Activated T-cell treated with anti-CD3 and anti-CD28 coated beads, Interleukin-2, amount 50 U/mL, for 4 hours (primary cell): ENCODE measurements at regions not wholly inside any gene's neighbourhood (a gene's known extent, or its start where the extent isn't known, plus 50 kb on each side); places are given as distances from the start of the nearest gene placed in this dataset.
A peak's percentile ranks its signal among the peaks of the same experiment; 100 is the strongest.
"Not testable (repeated sequence)": the region's sequence is repeated elsewhere in the genome, so short reads cannot be mapped to it uniquely, and the experiment has no call there.

Experiments used
- ATAC-seq, 2 donors: fragments of 200-7000 bp; cut with Tn5 transposase; one replicate each; pipeline ENCODE4 v1.10.0; 2021
- DNase-seq: peaks from one replicate; pipeline ENCODE4 v3.0.0-alpha.2; 2020
- H3K27me3 Mint-ChIP-seq: one replicate; pipeline ENCODE4 v1.8.0; 2021; ENCODE audit warnings: low read depth, mixed read lengths
- H3K36me3 Mint-ChIP-seq: one replicate; pipeline ENCODE4 v1.8.0; 2022; ENCODE audit warnings: mixed read lengths; ENCODE audit not compliant: insufficient read depth
- H3K4me1 Mint-ChIP-seq: one replicate; pipeline ENCODE4 v1.8.0; 2021; ENCODE audit warnings: low read depth, mixed read lengths
- H3K4me3 Mint-ChIP-seq: one replicate; pipeline ENCODE4 v1.8.0; 2021; ENCODE audit warnings: mild to moderate bottlenecking, moderate library complexity, mixed read lengths
- H3K9me3 Mint-ChIP-seq: one replicate; pipeline ENCODE4 v1.8.0; 2021; ENCODE audit warnings: mixed read lengths

DNA sequence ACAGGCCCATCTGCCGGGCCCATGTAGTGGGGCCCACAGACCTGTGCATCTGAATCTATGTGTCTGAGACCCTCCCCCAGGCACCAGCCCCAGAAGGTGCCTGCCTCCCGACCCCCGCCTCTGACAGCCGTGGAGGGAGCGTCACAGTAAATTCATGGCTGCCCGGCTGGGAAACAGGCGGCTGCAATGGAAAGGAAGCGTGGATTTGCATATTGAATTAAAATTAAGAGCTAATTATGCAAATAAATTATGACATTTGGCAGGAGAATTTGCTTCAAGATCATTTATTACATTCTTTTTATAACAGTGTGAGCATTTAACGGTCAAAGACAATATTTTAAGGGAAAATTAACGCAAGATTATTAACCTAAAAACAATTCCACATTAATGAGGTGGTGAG is 92.3 kb downstream of the HIF1AN start:
- peaks cover 39% of the 10 kb centered on the region for H3K27me3 Mint-ChIP-seq
- no peaks in the 10 kb centered on the region for H3K36me3 Mint-ChIP-seq
- DNase-seq (no peak), ATAC-seq (no peak)
- no peaks in the 10 kb centered on the region for H3K4me1 Mint-ChIP-seq
- no peaks in the 10 kb centered on the region for H3K9me3 Mint-ChIP-seq
- no peak overlapping the region for H3K4me3 Mint-ChIP-seq

DNA sequence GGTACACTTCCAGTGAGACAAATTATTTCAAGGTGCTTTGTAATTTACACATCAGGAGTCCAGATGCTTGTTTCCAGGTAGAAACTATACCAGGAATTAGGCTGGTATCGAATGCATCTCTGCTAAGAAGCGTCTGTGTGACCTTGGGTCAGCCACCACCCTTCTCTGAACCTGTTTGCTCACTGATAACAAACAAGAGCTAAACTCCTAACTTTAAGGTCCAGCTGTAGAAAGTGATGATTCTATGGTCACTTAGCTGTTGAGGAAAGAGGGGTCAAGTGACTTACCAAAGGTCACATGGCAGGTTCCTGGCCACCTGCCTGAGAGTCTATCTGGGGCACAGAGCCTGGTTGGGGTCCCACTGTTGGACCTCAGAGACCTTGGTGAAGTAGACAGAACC is 95.4 kb downstream of the HIF1AN start:
- DNase-seq (no peak), ATAC-seq (no peak)
- Mint-ChIP-seq H3K27me3 (peaks cover 40% of the 10 kb centered on the region), H3K4me3 (no peak overlapping the region), H3K36me3 (no peaks in the 10 kb centered on the region), H3K9me3 (no peaks in the 10 kb centered on the region), H3K4me1 (no peaks in the 10 kb centered on the region)

DNA sequence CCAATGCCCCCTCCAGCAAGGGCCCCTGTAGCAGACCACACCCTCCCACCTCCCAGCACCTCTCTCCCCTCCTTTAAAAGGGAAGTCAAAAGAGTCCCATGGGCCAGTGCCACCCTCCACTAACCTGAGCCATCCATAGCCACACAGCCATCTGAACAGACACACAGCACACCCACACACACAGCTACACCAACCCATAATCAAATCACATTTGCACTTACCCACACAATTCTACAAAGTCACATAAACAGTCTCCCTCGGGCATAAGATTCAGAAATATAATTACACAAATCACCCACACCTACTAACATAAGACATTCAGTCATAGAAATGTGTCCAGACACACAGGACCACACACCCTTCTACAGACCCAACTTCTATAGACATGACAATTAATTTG is 96.3 kb downstream of the HIF1AN start:
- no peaks in the 10 kb centered on the region for H3K9me3 Mint-ChIP-seq
- no peaks in the 10 kb centered on the region for H3K4me1 Mint-ChIP-seq
- ATAC-seq: no peak
- H3K36me3 Mint-ChIP-seq: no peaks in the 10 kb centered on the region
- H3K27me3 Mint-ChIP-seq: peaks cover 36% of the 10 kb centered on the region
- no peak for DNase-seq
- no peak overlapping the region for H3K4me3 Mint-ChIP-seq

DNA sequence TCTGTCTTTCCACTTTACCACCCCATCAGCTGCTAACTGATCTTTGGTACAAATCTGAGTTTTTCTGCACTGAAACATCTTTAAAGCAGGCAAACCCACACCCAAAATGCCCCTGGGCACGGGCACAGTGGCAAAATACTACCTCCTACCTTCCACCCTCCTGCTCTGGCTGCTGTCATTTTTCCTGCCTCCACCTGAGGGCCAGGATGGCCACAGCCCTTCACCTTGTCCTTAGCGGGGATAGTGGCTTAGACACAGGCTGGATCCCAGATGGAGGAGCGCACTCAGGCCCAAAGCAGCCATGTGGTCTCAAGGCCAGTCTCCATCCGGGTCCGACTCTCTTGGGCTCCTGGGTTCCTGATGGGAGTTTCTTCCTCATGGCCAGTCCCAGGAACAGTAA is 98.3 kb downstream of the HIF1AN start:
- DNase-seq (no peak), ATAC-seq (no peak)
- Mint-ChIP-seq H3K27me3 (peaks cover 38% of the 10 kb centered on the region), H3K4me1 (no peaks in the 10 kb centered on the region), H3K4me3 (no peak overlapping the region), H3K9me3 (no peaks in the 10 kb centered on the region), H3K36me3 (no peaks in the 10 kb centered on the region)

DNA sequence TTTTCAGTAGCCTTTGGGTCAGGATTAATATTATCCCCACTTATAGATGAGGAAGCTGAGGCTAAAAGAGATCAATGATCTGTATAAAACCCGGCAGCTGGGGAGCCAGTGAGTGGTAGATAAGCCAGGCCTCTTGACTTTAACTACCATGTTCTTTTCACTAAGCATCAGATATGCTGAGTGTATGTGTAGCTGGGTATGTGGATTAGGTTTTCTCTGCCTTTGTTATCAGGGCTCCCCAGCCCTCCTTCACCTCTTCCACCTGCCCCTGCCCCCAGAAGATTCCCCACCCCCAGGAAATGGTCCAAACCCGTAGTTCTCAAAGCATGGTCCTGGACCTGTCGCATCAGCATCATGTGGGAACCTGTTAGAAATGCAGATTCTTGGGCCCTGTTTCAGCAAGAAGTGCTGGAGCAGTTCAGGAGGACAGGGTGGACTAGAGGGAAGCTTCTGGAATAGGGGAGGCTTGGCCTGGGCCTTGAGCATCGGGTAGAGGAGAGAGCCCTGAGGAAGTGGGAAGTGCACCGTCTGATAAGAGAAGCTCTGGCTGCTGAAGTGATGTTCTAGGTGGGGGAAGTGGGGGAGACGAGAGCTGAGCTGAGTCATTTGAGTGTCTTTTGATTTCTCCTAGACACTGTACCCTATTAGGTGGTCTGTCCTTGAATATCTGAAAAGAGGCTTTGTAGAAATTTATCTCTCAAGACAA is 101.3 kb downstream of the HIF1AN start:
- ATAC-seq: no peak
- peaks cover 56% of the 10 kb centered on the region for H3K27me3 Mint-ChIP-seq
- DNase-seq: no peak
- no peaks in the 10 kb centered on the region for H3K9me3 Mint-ChIP-seq
- H3K4me3 Mint-ChIP-seq: no peak overlapping the region
- no peaks in the 10 kb centered on the region for H3K36me3 Mint-ChIP-seq
- H3K4me1 Mint-ChIP-seq: no peaks in the 10 kb centered on the region

DNA sequence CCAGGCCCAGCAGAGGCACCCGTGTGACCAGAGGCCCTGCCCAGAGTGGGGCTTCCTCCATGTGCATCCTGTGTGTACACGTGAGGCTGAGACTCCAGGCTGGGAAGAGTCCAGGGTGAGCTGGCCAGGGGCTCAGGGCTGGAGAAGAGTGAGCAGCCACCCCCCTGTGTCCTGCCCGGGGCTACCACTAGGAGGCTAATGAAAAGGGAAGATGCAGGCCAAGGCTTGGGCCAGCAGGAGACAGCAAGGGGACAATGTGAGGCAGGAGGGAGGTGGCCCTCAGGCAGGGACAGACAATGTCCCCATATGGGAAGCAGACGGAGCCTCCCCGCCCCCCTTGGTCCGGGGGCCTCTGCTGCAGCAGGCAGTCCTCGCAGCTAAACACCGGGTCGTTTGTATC is 102.0 kb downstream of the HIF1AN start:
- H3K36me3 Mint-ChIP-seq: no peaks in the 10 kb centered on the region
- peaks cover 60% of the 10 kb centered on the region for H3K27me3 Mint-ChIP-seq
- no peak overlapping the region for H3K4me3 Mint-ChIP-seq
- ATAC-seq (peak in 1 of 2 donors; percentile 48), DNase-seq (no peak)
- H3K4me1 Mint-ChIP-seq: peaks cover 2% of the 10 kb centered on the region
- H3K9me3 Mint-ChIP-seq: no peaks in the 10 kb centered on the region

DNA sequence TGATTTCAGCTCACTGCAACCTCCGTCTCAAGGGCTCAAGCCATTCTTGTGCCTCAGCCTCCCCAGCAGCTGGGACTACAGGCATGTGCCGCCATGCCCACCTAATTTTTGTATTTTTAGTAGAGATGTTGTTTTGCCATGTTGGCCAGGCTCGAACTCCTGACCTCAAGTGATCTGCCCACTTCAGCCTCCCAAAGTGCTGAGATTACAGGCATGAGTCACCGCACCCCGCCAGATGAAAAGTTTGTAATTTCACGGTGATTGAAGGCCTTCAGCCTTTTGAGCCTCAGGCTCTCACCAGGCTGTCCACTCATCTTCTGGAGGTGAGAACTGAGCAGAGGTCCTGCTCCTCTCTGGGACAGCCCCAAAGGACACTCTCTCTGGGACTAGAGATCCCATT is 103.2 kb downstream of the HIF1AN start:
- not testable (repeated sequence) for H3K4me3 Mint-ChIP-seq, H3K9me3 Mint-ChIP-seq, ATAC-seq, H3K4me1 Mint-ChIP-seq, H3K36me3 Mint-ChIP-seq, DNase-seq
- peaks cover 57% of the 10 kb centered on the region for H3K27me3 Mint-ChIP-seq

DNA sequence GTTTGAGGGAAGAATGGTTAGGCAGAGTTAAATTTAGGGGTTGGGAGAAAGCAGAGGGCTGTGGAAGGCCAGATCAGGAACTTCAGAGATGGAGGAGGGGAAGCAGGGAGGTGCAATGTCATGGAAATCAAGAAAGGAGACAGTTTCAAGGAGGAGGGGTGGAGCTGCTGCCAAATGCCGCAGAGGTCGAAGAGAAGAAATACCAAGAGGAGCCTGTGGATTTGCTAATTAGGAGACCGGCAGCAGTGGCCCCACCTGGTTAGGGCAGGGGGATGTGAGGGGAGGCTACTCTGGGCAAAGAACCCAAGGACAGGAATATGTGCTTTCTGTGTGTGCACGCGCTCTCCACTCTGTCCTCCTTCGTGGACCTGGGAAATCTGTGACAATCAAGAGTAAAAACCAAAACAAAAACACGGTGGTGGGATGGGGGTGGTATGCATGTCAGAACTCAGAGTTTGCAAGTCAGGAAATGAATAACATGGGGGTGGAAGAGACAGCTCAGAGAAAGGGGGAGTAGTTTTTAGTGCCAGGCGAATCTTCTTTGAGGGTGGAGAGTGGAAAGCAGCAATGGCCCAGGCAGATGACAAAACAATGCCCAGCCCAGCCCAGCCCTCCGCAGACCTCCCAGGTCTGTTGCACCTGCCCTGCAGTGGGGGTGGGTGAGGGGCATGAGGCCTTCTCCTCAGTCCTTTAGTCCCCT is 102.9 kb upstream of the PAX2 start:
- DNase-seq (no peak), ATAC-seq (peak in 1 of 2 donors; percentile 41)
- Mint-ChIP-seq H3K9me3 (no peaks in the 10 kb centered on the region), H3K4me3 (no peak overlapping the region), H3K4me1 (peaks cover 2% of the 10 kb centered on the region), H3K36me3 (no peaks in the 10 kb centered on the region), H3K27me3 (peaks cover 59% of the 10 kb centered on the region)

DNA sequence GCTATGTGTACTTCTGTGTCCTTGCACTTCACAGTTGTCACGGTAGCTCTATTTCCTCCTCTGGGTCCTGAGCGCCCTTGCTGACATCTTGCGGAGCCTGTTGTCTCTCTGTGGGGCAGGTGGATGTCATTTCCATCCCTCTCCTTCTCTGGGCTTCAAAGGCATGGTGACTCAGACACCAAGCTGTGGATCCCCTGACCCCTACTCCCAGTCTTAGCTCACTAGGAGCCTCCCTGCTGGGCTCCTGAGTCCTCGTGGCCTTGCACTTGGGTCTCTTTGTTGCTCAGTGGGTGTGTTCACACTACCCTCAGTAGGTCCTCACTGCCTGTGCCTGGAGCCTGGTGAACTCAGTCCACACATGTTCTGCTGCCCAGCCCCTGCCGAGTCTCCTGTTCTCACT is 100.3 kb upstream of the PAX2 start:
- ATAC-seq (no peak), DNase-seq (no peak)
- H3K4me1 Mint-ChIP-seq: peaks cover 2% of the 10 kb centered on the region
- H3K36me3 Mint-ChIP-seq: no peaks in the 10 kb centered on the region
- no peak overlapping the region for H3K4me3 Mint-ChIP-seq
- no peaks in the 10 kb centered on the region for H3K9me3 Mint-ChIP-seq
- H3K27me3 Mint-ChIP-seq: peaks cover 57% of the 10 kb centered on the region

DNA sequence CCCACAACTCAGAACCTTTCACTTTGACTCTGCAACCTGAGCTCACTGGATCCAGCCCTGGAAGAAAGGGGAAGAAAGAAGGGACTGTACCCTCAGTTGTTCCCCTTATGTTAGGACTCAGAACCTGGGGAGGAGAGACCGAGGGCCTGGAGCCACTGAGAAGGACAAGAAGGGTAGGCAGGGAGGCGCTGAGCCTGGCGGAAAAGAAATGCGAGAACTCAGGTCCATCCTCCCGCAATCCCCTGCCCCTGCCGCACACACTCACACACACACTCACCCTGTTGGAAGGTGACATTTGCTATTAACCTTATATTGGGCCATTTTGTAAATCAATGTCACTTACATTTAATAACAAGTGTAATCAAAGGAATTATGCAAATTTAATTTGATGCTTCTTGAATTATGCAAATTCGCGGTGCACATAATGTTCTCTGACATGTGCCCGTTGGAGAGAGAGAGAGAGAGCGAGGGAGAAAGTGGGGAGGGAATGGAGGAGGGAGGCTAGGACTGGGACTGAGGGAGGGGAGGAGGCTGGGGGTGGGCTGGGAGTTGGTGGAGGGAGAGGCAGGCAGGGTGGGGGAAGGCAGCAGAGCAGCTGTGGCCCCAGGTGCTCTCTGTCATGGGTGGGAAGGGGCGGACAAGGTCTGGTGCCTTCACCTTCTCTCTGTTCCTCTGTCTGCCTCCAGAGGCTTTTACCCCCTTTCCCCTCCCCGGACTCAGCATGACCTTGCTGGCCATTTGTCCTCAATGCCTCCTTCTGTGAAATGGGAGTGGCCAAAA is 99.6 kb upstream of the PAX2 start:
- DNase-seq (no peak), ATAC-seq (no peak)
- Mint-ChIP-seq H3K4me1 (peaks cover 2% of the 10 kb centered on the region), H3K4me3 (no peak overlapping the region), H3K36me3 (no peaks in the 10 kb centered on the region), H3K9me3 (no peaks in the 10 kb centered on the region), H3K27me3 (peaks cover 61% of the 10 kb centered on the region)

DNA sequence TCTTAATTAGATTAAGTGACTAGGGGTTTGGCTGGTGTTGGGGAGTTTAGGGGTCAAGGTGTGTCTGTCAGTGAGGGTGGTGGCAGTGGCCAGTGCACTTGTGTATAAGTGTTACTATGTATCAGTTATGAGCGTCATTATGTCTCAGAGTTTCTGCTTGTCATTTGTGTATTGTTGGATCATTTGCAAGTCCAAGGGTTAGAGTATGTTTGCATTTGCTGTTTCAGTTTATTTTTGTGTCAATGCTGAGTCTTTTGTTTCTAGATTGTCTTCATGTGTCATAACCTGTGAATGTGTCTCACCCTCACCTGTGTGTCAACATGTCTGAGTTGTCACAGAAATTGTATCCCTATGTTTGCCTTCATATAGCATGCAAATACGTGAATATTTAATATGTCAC is 97.5 kb upstream of the PAX2 start:
- H3K27me3 Mint-ChIP-seq: peaks cover 53% of the 10 kb centered on the region
- no peaks in the 10 kb centered on the region for H3K4me1 Mint-ChIP-seq
- H3K9me3 Mint-ChIP-seq: no peaks in the 10 kb centered on the region
- DNase-seq: no peak
- no peak for ATAC-seq
- no peak overlapping the region for H3K4me3 Mint-ChIP-seq
- H3K36me3 Mint-ChIP-seq: no peaks in the 10 kb centered on the region

DNA sequence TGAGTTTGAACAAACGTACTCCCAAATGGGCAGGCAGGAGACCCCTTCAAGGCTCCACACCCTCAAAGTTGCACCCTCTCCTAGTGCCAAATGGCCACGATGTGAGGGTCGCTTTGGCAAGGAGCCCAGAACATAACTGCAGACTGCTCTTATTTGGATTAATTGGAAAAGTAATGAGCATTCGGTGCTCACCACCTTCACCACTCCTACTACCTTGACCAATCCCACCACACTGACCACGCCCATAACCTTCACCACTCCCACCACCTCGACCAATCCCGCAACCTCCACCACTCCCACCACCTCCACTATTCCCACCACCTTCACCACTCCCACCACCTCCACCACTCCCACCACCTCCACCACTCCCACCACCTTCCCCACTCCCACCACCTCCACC is 94.7 kb upstream of the PAX2 start:
- Mint-ChIP-seq H3K4me3 (no peak overlapping the region), H3K4me1 (peaks cover 16% of the 10 kb centered on the region), H3K9me3 (no peaks in the 10 kb centered on the region), H3K27me3 (peaks cover 65% of the 10 kb centered on the region), H3K36me3 (no peaks in the 10 kb centered on the region)
- DNase-seq: no peak
- no peak for ATAC-seq

DNA sequence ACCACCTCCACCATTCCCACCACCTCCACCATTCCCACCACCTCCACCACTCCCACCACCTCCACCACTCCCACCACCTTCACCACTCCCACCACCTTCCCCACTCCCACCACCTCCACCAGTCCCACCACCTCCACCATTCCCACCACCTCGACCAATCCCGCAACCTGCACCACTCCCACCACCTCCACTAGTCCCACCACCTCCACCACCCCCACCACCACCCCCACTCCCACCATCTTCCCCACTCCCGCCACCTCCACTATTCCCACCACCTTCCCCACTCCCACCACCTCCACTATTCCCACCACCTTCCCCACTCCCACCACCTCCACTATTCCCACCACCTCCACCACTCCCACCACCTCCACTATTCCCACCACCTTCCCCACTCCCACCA is 94.3 kb upstream of the PAX2 start:
- ATAC-seq, H3K4me3 Mint-ChIP-seq, H3K36me3 Mint-ChIP-seq, H3K9me3 Mint-ChIP-seq, DNase-seq: not testable (repeated sequence)
- H3K27me3 Mint-ChIP-seq: peaks cover 66% of the 10 kb centered on the region
- H3K4me1 Mint-ChIP-seq: peaks cover 18% of the 10 kb centered on the region

DNA sequence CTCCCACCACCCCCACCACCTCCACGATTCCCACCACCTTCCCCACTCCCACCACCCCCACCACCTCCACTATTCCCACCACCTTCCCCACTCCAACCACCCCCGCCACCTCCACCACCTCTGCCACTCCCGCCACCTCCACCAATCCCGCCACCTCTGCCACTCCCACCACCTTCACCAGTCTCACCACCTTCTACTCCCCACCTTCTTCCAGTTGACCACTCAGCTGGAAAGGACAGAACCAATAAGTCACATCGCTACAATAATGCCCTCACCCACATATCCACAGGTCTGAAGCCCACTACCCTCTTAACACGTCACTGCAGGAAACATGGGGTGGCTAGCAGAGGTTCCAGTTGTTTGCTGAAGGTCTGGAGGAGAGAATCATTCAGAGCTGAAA is 93.5 kb upstream of the PAX2 start:
- ATAC-seq (no peak), DNase-seq (no peak)
- Mint-ChIP-seq H3K36me3 (no peaks in the 10 kb centered on the region), H3K4me3 (no peak overlapping the region), H3K4me1 (peaks cover 18% of the 10 kb centered on the region), H3K9me3 (no peaks in the 10 kb centered on the region), H3K27me3 (peaks cover 59% of the 10 kb centered on the region)
